Activated CD4-positive, alpha-beta T cell treated with anti-CD3 and anti-CD28 coated beads, Interleukin-2, Interleukin-4, amounts not matched to agents 100 ng/mL and 50 ng/mL, durations not matched to agents 16 hours and 8 hours (primary cell): ENCODE measurements at regions not wholly inside any gene's neighbourhood (a gene's known extent, or its start where the extent isn't known, plus 50 kb on each side); places are given as distances from the start of the nearest gene placed in this dataset.

Experiments used
- DNase-seq: peaks from one replicate; pipeline ENCODE4 v3.0.0-alpha.2; 2020; ENCODE audit warnings: low spot score

- peak; percentile 87 for DNase-seq
Observed at GRCh38 chr2:118186110-118186857, 98.0 kb downstream of the INSIG2 start.

- DNase-seq: peak; percentile 51
Observed at GRCh38 chr2:118185210-118186109, 97.2 kb downstream of the INSIG2 start.

GRCh38 chr2:118183381-118183780, 95.1 kb downstream of the INSIG2 start:
- DNase-seq: no peak

- no peak for DNase-seq
Observed at GRCh38 chr2:118179445-118179844, 91.2 kb downstream of the INSIG2 start.

- DNase-seq: no peak
Observed at GRCh38 chr2:118177884-118178283, 89.6 kb downstream of the INSIG2 start.

GRCh38 chr2:118177318-118177717, 89.0 kb downstream of the INSIG2 start:
- DNase-seq: no peak

- DNase-seq: peak; percentile 26
Observed at GRCh38 chr2:118176601-118177000, 88.3 kb downstream of the INSIG2 start.

GRCh38 chr2:118171546-118171945, 83.3 kb downstream of the INSIG2 start:
- DNase-seq: no peak

- DNase-seq: peak; percentile 24
Observed at GRCh38 chr2:118169359-118170005, 81.2 kb downstream of the INSIG2 start.

- DNase-seq: no peak
Observed at GRCh38 chr2:118168615-118169014, 80.3 kb downstream of the INSIG2 start.

GRCh38 chr2:118167026-118167425, 78.8 kb downstream of the INSIG2 start:
- no peak for DNase-seq

GRCh38 chr2:118166242-118166641, 78.0 kb downstream of the INSIG2 start:
- no peak for DNase-seq

- DNase-seq: no peak
Observed at GRCh38 chr2:118165595-118165994, 77.3 kb downstream of the INSIG2 start.
